HG03064 (cell line): ENCODE measurements at regions not wholly inside any gene's neighbourhood (a gene's known extent, or its start where the extent isn't known, plus 50 kb on each side); places are given as distances from the start of the nearest gene placed in this dataset.

Experiments
- ATAC-seq: cut with Tn5 transposase; IDR thresholded peaks from one replicate; pipeline ENCODE4 v1.9.1; 2021; ENCODE audit warnings: low read depth; ENCODE audit not compliant: unreplicated experiment

DNA sequence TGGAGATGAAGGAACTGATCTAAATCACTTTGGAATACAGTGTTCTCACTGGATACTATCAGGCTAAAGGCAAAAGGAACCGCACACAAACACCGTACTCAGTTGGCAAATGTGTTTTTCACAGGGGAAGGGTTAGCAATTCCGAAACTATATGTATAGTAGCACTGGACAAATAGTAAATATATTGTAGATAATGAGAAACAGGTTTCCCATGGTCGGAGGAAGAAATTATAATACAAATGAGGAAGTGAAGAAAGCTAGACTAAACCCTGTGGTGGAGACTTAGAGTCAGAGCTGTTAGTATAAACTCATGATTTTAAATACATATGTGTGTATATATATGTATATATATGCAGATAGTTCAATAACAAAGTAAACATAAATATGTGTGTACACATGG is 414.1 kb upstream of the SALL1 start:
- peak; percentile 79 for ATAC-seq

DNA sequence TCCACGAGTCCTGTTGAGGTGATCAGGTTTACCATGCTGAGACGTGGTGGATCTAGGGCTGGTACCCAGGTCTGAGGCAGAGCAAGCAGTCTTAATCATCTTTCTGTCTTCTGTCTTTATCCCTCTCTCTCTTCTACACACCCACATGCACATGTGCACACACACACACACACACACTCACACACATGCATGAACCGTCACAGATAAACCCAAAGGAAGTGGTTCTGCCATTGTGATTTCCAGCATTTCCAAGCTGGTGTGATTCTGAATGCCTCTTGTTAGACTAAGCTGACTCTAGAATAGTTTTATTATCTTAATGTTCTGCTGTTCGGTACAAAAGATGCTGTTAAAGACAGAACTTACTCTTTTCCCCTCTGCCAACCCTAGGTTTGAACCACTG is 411.8 kb upstream of the SALL1 start:
- no peak for ATAC-seq

DNA sequence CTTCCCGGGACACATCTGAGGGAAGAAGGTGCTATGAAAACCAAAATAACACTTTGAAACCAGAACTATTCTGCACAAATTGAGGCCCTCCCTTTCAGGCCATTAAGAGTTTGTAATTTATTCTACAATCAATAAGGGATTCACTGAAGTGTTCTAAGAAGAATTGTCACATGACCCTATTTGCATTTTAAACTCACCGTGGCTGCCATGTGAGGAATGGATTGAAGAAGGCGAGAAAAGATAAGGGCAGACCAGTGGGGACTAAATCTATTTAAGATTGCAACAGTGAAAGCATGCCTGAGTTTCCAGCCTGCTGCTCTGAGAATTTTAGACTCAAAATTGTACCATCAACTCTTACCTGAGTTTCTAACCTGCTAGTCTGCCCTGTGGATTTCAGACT is 408.8 kb upstream of the SALL1 start:
- no peak for ATAC-seq

DNA sequence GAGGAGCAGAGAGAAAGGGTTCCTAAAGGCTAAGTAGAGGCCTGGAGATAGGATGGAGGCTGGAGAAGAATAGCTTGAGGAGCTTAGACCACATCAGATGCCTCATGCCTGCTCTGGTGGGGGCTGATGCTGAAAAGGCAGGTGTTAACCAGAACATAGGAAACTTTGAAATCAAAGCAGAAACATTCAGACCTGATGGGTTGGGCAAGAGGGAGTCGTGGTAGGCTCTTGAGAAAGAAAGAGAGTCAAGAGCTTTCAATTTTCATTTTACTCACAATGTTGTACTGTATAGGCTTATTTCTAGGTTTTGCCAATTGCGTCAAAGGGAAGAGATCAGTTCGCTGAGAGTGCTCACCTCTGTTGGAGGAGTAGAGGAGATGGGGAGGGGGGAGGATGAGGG is 406.6 kb upstream of the SALL1 start:
- peak; percentile 53 for ATAC-seq

DNA sequence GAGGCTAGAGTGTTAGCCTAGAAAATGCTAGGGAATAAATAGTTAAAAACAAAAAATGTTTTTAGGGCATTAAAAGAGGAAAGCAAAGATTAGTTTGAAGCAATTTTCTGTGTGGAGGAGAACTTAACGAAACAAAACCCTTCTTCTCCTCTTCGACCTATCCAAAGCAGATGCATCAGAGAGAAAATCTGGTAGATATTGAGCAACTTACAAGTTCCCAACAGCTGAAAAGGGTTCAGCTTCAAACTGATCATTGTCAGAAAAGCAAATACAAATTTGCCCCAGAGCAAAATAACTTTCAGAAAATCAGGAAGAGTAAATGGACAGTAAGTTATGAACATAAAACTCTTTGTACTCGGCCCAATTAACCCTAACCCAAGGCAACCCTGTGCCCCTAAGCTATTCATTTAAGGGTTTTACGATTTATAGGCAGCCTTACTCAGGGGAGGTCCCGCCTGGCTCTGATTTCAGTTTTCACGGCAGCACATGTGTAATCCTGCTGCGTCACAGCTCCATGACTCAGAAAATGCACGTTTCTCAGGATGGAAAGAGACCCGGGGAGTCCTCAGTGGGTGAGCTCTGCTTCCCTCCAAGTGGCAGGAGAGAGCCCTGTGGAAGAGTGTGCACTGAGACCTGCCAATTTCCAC is 405.7 kb upstream of the SALL1 start:
- ATAC-seq: no peak

DNA sequence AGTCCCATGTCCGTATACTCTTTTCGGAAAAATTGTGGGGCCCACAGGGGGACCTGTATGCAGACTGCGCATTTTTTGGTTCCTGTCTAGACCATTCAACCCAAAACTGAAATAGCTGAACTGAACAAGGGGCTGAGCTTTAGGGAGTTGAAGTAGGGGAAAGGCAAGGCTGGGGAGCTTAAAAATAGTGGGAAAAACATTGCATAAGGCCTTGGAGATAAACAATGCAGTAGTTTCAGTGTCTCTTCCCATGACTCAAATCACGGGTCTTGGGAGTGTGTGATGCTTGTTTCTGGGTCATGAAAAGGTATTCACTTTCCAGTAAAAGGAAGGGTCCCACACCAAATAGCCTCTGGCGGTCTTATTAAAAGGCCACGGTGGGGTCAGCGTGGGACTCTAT is 402.8 kb upstream of the SALL1 start:
- ATAC-seq: no peak

DNA sequence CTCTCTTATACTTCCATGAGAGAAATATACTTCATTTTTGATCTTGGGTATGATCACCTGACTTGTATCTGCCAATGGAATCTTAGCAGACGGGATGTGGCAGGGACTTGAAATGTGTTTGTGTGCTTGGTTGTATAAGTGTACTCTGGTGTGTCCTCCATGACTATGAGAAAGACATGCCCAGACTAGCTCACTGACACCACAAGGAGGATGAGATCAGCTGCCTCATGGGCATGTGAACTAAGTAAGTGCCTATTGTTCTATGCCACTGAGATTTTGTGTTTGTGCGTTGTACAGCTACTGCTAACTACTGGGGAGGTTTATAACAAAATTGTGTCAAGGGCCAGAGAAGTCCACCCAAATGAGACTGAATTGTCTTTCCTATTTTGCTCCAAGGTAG is 402.2 kb upstream of the SALL1 start:
- no peak for ATAC-seq

DNA sequence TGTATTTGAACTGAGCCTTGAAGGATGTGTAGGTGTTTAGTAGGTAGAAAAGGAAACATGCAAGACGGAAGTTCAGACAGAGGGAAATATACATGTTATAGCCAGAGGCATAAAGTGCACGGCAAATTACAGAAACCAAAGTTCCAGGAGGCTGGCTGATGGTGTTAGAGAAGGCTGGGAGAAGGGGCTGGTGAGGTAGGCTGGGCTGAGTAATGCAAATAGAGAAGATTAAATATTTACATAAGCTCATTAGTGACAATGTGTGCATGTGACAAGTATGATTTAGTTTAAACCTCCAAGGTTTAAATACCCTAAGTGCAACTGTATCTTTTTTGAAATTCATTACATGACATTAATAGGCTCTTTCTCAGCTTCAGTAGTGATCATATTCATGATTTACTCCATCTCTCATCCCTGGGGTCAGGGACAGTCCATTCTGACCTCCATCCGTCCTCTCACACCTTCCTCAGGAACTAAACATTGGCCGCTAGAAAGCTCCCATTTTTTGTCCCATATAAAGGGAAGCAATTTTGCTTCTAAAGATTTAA is 399.8 kb upstream of the SALL1 start:
- no peak for ATAC-seq

DNA sequence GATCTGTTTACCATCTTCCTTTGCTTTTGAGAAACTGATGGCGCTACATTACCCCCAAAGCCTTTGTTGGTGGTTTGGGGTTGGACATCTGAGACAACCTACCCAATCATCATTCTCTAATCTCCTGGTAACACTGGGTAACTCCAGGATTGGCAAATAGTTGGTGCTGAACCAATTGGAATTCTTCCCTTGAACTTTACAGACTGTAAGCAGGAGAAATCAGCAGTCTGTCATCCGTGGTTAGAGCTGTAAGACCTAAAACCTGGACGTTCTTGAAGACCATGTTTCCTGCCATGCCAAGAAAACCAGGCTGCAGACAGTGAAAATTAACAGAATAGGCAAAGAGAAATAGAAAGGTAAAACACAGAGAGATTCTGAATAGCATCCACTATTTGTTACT is 398.8 kb upstream of the SALL1 start:
- ATAC-seq: no peak

DNA sequence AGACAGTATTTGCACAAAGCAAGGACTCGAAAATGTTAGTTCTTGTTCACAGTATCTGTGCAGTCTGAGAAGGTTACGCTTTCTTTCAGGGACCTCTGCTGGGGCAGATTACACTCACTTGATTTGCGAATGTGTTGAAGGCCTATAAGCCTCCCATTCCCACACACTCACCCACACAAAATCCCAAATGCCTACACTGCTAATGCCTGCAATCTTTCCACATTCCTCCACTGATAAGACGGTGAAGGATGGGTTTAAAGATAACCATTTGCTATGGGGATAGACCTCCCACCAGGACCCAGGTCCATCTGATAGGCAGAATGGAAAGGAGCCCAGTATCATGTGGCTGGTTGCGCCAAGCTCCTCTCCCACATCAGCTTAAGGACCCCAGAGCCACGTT is 394.9 kb upstream of the SALL1 start:
- ATAC-seq: no peak

DNA sequence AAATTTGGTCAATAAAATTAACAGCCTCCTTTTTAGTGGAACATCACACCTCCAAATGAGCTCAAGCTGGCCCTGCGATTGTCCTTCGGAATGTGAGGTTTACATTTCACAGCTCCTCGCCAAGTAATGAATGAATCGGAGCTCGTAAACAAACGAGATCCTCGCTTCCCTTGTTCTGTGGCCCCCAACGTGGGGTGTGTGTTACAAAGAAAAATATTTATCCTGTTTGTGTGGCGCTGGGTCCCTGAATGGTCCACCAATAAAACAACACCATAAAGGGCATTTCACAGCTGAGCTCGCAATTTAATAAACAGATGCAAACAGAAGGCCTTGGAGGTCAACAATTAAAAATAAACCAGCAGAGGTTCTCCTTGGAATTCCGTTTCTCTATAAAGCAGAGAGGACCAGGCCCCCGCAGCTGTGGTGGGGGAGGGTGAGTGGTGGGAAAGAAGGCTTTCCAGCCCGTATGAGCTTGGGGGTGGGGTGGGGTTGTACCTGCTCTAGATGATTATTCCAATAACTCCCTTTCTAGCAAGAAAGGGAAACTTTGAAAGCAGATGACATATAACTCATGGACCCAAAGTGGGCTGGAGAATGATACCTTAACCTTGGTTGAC is 393.9 kb upstream of the SALL1 start:
- no peak for ATAC-seq

DNA sequence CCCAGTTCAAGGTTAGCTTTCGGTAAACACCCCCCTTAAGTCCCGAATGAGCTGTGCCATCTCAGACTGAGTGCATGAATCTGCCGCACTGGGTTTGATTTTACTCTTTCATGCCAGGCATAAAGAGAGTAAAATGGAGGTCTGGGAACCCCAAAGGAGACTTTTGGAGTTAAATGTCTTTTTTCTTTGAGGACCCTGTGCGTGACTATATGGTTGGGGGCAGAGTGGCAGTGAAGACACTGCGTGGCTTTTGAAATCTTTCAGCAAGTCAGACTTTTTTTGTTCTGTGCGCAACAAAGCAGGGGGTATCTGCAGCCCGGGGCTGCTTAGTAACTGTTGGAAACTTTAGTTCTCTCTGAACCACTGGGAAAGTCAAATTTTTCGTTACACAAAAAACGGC is 392.9 kb upstream of the SALL1 start:
- no peak for ATAC-seq

DNA sequence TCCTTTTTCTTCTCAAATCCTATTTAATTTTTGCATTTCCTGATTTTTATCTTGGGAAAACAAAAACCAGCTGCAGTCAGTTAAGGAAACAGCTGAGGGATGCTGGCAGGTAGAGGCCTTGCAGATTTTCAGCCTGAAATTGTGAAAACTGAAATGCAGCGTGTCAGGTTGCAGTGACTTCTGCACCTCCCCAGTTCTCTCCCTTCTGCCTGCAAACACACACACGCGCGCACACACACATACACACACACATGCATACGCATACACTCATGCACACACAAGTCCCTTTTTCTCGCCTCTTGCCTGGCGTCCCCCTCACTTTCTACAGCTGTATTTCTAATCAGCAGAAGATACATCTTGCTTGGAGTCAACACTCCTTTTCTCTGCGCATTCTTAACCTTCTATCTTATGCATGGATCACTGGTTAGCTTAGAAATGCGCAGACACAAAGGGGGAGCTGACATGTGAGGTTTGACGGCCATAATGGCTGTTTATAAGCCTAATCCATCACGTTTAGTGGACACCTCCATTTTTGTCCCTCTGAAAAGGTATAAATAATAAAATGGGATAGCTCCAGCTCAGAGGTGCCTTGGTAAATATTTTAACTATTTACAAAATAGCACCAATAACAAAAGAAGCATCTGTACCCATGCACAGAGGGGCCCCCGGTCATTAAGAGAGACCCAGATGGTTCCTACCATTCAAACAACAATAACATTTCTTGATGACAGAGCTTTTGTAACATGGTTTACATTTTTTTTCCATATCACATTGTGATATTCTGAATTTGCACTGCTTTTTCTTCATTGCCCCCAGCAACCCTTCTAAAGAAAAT is 392.1 kb upstream of the SALL1 start:
- no peak for ATAC-seq

DNA sequence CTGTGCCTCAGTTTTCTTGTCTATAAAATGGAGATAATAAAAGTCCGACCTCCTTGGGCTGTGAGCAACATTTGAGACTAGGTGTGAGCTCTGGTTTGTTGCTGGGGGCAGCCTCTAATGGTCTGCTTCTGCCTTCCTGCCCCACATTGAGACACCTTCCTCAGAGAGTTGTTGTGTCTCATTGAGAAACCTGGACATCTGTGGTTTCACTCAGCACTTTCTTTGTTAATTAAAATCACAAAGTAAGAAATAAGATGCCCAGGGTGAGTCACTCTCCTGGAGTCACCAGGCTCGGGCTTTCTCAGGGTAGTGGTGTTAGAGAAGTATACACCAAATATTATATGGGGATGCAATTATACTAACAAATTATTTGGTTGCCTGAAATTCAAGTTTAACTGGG is 389.2 kb upstream of the SALL1 start:
- no peak for ATAC-seq

DNA sequence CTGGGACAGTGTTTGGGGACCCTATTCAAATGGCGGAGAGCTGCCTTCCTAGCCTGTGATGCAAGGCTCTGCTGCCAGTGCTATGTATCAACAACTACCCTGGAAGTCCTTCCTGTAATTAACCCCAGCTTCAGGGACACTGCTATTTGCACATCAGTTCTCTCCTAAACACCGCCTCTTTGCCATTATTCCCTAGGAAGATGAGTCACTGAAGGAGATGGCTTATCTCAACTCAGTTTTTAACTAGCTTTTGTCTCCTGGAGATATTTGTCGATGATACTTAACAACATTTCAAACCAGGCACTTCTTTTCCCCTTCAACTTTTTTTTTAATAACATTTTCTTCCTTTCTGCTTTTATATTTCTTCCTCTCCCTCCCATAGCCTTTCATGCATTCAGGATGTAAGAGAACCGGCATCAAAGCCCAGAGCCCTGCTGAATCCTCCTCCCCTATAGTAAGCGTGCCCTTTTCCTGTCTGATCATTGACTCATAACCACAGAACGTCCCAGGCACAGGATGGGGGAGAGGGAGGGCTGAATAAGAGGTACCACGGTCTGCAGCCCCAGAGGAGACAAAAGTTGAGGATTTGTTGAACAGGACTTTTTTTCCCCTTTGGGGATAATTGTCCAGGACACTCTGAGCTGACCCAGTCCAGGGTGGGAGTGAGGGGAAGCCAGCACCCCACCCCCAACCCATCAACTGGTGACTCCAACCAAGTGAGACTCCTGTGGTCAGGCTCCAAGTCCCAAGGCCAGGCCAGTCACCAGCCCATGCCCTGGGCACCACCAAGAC is 387.8 kb upstream of the SALL1 start:
- no peak for ATAC-seq

DNA sequence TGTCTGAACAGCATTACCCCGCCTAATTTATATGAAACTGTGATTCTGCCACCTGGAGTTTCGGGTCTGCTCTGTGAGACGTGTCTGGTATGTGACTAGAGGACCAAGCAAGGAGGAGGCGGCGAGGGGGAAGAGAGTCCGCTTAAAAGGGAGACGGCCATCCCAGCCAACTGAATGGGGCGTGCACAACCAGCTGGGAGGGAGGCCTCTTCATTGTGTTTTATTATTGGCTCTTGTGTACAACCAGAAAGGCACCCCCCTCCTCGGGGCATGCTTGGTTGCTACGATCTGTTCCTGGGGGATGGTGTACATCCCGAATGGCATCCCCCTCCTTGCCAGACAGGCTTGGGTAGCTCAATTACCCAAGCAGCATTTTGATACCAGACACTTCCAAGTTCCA is 384.5 kb upstream of the SALL1 start:
- no peak for ATAC-seq

DNA sequence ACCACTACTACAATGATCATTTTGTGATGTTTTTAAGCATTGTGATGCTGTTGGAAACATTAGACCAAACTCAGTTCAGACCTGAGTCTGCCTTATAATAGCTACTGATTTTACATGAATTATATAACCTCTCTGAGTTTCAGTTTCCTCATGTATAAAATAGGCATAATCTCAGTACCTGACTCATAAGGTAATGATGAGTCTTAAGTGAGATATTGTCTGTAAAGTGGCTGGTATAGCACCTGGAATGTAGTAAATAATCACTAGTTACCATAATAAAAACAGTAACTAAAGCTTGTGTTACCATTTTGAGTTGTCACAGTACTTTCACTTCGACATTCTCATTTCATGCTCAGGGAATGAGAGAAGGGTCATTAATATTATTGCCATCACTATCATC is 381.5 kb upstream of the SALL1 start:
- ATAC-seq: no peak

DNA sequence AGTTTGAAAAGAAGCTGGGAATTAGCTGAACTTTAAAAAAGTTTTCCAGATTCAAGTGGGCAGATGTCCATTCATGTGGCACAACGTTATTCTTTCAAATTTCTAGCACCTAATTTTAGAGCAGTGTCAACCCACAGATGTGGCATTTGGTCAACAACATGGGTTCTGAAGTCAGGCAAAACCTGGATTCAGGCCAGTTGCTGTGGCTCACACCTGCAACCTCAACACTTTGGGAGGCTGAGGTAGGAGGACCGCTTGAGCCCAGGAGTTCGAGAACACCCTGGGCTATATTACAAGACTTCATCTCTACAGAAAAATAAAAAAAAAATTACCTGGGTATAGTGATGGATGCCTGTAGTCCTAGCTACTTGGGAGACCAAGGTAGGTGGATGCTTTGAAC is 380.2 kb upstream of the SALL1 start:
- ATAC-seq: no peak

DNA sequence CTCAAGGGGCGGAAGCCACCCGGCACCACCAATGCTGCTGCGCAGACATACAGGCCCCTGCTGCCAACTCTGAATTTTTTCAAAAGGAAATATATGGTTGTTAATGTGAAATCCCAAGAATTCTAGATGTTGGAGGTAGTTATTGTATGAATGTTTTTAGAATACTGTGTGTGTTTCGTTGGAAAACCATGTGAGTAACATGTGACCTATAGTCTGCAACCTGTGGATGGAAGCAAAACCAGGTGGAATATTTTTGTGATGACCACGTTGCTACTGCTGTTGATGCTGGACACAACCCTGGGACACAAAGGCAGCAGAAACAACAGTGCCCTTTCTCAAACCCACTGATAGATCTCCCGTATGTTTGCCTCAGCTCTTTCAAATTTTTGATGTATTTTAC is 376.3 kb upstream of the SALL1 start:
- no peak for ATAC-seq

DNA sequence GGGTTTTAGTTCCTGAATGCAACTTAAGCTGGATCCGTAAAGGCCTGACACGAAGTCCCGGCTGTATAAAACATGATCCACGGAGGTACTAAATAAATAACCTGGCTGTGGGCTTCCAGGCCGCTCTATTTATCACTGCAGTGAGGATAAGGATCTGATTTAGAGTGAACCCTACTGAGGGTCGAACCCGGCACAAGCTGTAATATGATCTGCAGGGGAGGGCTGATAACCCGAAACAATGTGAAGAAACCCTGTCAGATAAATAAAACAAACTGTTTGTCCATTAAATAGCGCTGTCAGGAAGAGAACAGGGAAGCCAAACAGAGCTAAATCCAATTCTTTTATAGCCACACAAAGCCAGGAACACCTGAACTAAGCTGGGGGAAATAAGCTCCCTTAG is 375.6 kb upstream of the SALL1 start:
- ATAC-seq: no peak
